ENCODE measurements at regions not wholly inside any gene's neighbourhood (a gene's known extent, or its start where the extent isn't known, plus 50 kb on each side); places are given as distances from the start of the nearest gene placed in this dataset.
"Not testable (repeated sequence)": the region's sequence is repeated elsewhere in the genome, so short reads cannot be mapped to it uniquely, and the experiment has no call there.

DNA sequence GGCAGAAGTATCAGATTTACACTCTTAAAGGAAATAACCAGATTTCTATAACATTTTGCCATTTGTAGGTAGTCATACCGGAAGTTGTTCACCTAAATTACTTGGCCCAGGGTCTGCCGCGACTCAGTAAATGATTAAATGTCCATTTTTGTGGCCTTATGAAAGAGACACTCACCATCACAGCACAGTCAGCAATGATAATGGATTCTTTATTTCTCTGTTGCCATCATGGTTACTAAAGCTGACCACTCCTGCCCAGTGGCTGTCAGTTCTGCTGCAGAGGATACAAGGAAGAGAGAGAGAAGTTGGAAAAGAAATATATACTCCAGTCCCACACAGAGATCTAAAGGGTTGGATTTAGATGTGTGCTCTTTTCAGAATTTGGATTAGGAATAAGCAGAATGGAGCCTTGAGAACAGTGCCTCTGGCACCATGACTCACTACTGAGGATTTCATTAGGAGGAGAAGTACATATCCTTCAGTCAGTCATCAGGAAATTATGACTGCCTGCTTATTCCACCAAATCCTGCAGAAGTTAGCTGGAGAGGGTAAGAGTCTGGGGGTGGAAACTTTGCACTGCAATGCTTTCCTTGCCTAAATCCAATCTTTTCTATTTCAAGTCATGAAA lies 72.8 kb upstream of the EFNA5 start:
- Histone ChIP-seq H3K27ac (ENCODE audit: low read length) (peak overlapping the region; percentile 74), H3K79me2 (ENCODE audit: low read length) (no peaks in the 10 kb centered on the region), H3K9ac (ENCODE audit: low read length) (no peak overlapping the region; the same call in 1 of the 2 replicates), H4K20me1 (ENCODE audit: low read length) (no peaks in the 10 kb centered on the region), H3K9me2 (replicated peaks; ENCODE audit: low read length) (no peaks in the 10 kb centered on the region), H3K4me3 (ENCODE audit: low read length) (peak overlapping the region; percentile 8; the same call in 1 of the 2 replicates), H3F3A (ENCODE audit: low read length, unreplicated experiment) (peaks cover 3% of the 10 kb centered on the region), H2AFZ (ENCODE audit: low read length) (peak overlapping the region; percentile 63), H3K4me1 (ENCODE audit: insufficient read depth, low read length) (peaks cover 29% of the 10 kb centered on the region), H3K36me3 (ENCODE audit: low read depth, low read length) (no peaks in the 10 kb centered on the region), H3K27me3 (ENCODE audit: low read length) (no peaks in the 10 kb centered on the region), H3K9me3 (ENCODE audit: low read length) (no peaks in the 10 kb centered on the region), H3K4me2 (ENCODE audit: low read length) (peak overlapping the region; percentile 34)
- ATAC-seq (peak; percentile 96), DNase-seq (peak; percentile 93)
- CTCF ChIA-PET, result no interaction called here
- intact Hi-C loops (cut with micrococcal nuclease), result loop anchor here (1.0 to 10.0 kb wide), 3 partner anchors 224 to 405 kb away; no protein-coding TSS in a partner anchor
- TF ChIP-seq EZH2phosphoT487 (IDR thresholded peaks at IDR 0.05; ENCODE audit: borderline replicate concordance, low read length) (no peak), EZH2 (IDR thresholded peaks at IDR 0.05; ENCODE audit: low read length, unreplicated experiment) (no peak)
- TF ChIP-seq, protein P1, sequence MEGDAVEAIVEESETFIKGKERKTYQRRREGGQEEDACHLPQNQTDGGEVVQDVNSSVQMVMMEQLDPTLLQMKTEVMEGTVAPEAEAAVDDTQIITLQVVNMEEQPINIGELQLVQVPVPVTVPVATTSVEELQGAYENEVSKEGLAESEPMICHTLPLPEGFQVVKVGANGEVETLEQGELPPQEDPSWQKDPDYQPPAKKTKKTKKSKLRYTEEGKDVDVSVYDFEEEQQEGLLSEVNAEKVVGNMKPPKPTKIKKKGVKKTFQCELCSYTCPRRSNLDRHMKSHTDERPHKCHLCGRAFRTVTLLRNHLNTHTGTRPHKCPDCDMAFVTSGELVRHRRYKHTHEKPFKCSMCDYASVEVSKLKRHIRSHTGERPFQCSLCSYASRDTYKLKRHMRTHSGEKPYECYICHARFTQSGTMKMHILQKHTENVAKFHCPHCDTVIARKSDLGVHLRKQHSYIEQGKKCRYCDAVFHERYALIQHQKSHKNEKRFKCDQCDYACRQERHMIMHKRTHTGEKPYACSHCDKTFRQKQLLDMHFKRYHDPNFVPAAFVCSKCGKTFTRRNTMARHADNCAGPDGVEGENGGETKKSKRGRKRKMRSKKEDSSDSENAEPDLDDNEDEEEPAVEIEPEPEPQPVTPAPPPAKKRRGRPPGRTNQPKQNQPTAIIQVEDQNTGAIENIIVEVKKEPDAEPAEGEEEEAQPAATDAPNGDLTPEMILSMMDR (conservative IDR thresholded peaks at IDR 0.05; ENCODE audit: low read depth, low read length), result no peak
- POLR2A ChIA-PET (ENCODE audit: unreplicated experiment), result no interaction called here
- BruUV-seq (replicated peaks), result no TSS peak

DNA sequence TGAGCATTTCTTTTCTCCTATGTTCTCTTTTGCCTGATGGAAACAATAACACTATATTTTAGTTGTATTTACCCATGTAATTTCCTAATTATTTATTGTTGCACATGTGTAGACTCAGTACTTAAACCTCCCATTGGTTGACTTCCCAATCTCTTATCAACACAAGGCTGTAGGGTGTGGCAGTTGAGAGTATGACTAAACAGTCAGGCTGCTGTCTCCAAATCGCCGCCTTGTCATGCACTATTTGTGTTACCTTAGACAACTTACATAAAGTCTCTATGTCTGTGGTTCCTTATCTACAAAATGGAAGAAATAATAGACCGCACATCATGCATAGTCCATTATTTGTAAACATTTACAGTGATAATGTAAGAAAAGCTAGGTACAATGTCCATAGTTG lies 68.9 kb upstream of the EFNA5 start:
- H3K4me1 ChIP-seq (ENCODE audit: insufficient read depth, low read length), result peaks cover 29% of the 10 kb centered on the region
- H3K9me3 ChIP-seq (ENCODE audit: low read length), result no peaks in the 10 kb centered on the region
- no peak overlapping the region for H3K4me3 ChIP-seq (ENCODE audit: low read length)
- no peaks in the 10 kb centered on the region for H3K9me2 ChIP-seq (replicated peaks; ENCODE audit: low read length)
- no TSS peak for BruUV-seq (replicated peaks)
- POLR2A ChIA-PET (ENCODE audit: unreplicated experiment), result no interaction called here
- TF ChIP-seq, protein P1 (conservative IDR thresholded peaks at IDR 0.05; ENCODE audit: low read depth, low read length), result no peak
- TF ChIP-seq EZH2phosphoT487 (IDR thresholded peaks at IDR 0.05; ENCODE audit: borderline replicate concordance, low read length) (no peak), EZH2 (IDR thresholded peaks at IDR 0.05; ENCODE audit: low read length, unreplicated experiment) (no peak)
- no peak overlapping the region for H2AFZ ChIP-seq (ENCODE audit: low read length)
- no peak overlapping the region; the same call in 1 of the 2 replicates for H3K4me2 ChIP-seq (ENCODE audit: low read length)
- H3K36me3 ChIP-seq (ENCODE audit: low read depth, low read length), result no peaks in the 10 kb centered on the region
- ATAC-seq, result peak; percentile 48
- H3K27me3 ChIP-seq (ENCODE audit: low read length), result no peaks in the 10 kb centered on the region
- peaks cover 3% of the 10 kb centered on the region for H3F3A ChIP-seq (ENCODE audit: low read length, unreplicated experiment)
- H3K9ac ChIP-seq (ENCODE audit: low read length), result no peak overlapping the region
- H3K79me2 ChIP-seq (ENCODE audit: low read length), result no peaks in the 10 kb centered on the region
- intact Hi-C loops (cut with micrococcal nuclease), result loop anchor here (5.0 to 10.0 kb wide), 2 partner anchors 228 to 355 kb away; no protein-coding TSS in a partner anchor
- no peak overlapping the region for H3K27ac ChIP-seq (ENCODE audit: low read length)
- H4K20me1 ChIP-seq (ENCODE audit: low read length), result no peaks in the 10 kb centered on the region
- DNase-seq, result peak; percentile 72
- CTCF ChIA-PET, result no interaction called here

DNA sequence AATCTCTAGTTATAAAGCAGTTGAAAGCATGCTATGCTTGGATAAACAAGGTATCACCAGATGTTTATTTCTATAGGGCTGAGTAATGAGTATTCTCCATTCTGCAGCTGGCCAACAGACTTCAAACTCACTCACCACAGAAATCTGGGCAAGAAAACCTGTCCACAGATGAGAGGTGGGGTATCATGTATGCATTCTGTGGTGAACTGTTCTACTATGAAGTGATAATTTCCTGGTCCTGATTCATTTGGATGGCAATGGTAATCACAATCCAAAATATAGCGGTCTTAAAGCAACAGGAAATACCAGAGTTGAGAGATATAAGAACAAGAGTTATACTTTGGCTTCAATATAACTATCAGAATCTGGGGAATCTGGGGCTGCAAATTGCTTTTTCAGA lies 65.9 kb upstream of the EFNA5 start:
- H3K9me3 ChIP-seq (ENCODE audit: low read length), result no peaks in the 10 kb centered on the region
- POLR2A ChIA-PET (ENCODE audit: unreplicated experiment), result no interaction called here
- no peak overlapping the region for H2AFZ ChIP-seq (ENCODE audit: low read length)
- H3K79me2 ChIP-seq (ENCODE audit: low read length), result no peaks in the 10 kb centered on the region
- H3K36me3 ChIP-seq (ENCODE audit: low read depth, low read length), result no peaks in the 10 kb centered on the region
- BruUV-seq (replicated peaks), result no TSS peak
- ATAC-seq (no peak), DNase-seq (no peak)
- H3K4me1 ChIP-seq (ENCODE audit: insufficient read depth, low read length), result peaks cover 9% of the 10 kb centered on the region
- H3K4me2 ChIP-seq (ENCODE audit: low read length), result no peak overlapping the region
- no peak overlapping the region for H3K27ac ChIP-seq (ENCODE audit: low read length)
- H3K9me2 ChIP-seq (replicated peaks; ENCODE audit: low read length), result no peaks in the 10 kb centered on the region
- H3K4me3 ChIP-seq (ENCODE audit: low read length), result no peak overlapping the region
- H3K27me3 ChIP-seq (ENCODE audit: low read length), result no peaks in the 10 kb centered on the region
- H3K9ac ChIP-seq (ENCODE audit: low read length), result no peak overlapping the region
- CTCF ChIA-PET, result no interaction called here
- no peaks in the 10 kb centered on the region for H3F3A ChIP-seq (ENCODE audit: low read length, unreplicated experiment)
- intact Hi-C loops (cut with micrococcal nuclease), result no loop called here
- TF ChIP-seq, protein P1 (conservative IDR thresholded peaks at IDR 0.05; ENCODE audit: low read depth, low read length), result no peak
- no peak for TF ChIP-seq EZH2 (IDR thresholded peaks at IDR 0.05; ENCODE audit: low read length, unreplicated experiment)
- TF ChIP-seq EZH2phosphoT487 (IDR thresholded peaks at IDR 0.05; ENCODE audit: borderline replicate concordance, low read length), result no peak
- H4K20me1 ChIP-seq (ENCODE audit: low read length), result no peaks in the 10 kb centered on the region

DNA sequence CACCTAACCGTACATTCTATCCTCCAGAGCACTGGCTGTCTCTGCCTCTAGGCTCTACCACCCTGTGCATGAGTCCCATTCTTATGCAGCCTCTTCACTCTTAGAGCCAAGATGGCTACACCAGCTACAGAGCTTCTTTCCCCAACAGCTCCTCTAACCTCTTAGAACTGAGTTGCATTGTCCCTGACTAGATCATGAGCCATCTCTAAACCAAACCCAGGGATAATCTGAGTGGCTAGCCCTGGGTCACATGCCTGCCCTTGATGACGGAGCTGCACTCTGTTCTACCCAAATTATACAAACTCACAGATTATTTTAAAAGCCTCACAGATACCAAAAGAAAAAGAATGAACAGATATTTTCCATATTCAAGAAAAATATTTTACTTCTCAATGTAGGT lies 65.4 kb upstream of the EFNA5 start:
- H4K20me1 ChIP-seq (ENCODE audit: low read length); H3K4me2 ChIP-seq (ENCODE audit: low read length); H3K4me1 ChIP-seq (ENCODE audit: insufficient read depth, low read length); DNase-seq; H3K79me2 ChIP-seq (ENCODE audit: low read length); H3K9me3 ChIP-seq (ENCODE audit: low read length); intact Hi-C loops (cut with micrococcal nuclease); H3K27ac ChIP-seq (ENCODE audit: low read length); H3K27me3 ChIP-seq (ENCODE audit: low read length); POLR2A ChIA-PET (ENCODE audit: unreplicated experiment); H3K4me3 ChIP-seq (ENCODE audit: low read length); H3K9me2 ChIP-seq (replicated peaks; ENCODE audit: low read length); H3K36me3 ChIP-seq (ENCODE audit: low read depth, low read length); ATAC-seq; H3F3A ChIP-seq (ENCODE audit: low read length, unreplicated experiment); H3K9ac ChIP-seq (ENCODE audit: low read length); H2AFZ ChIP-seq (ENCODE audit: low read length); BruUV-seq (replicated peaks); CTCF ChIA-PET: not testable (repeated sequence)

Measured in PC-3 (cell line).